ENCODE measurements at regions not wholly inside any gene's neighbourhood (a gene's known extent, or its start where the extent isn't known, plus 50 kb on each side); places are given as distances from the start of the nearest gene placed in this dataset.

- no peak for DNase-seq (ENCODE audit: low read depth, low spot score)
Observed at GRCh38 chr11:106329273-106330018, 252.0 kb downstream of the AASDHPPT start.

GRCh38 chr11:106331176-106331575 is 253.7 kb downstream of the AASDHPPT start:
- DNase-seq (ENCODE audit: low read depth, low spot score): no peak

- DNase-seq (ENCODE audit: low read depth, low spot score): no peak
Observed at GRCh38 chr11:106333678-106334077, 256.2 kb downstream of the AASDHPPT start.

GRCh38 chr11:106344394-106344793 is 266.9 kb downstream of the AASDHPPT start:
- DNase-seq (ENCODE audit: low read depth, low spot score): peak; percentile 64

- DNase-seq (ENCODE audit: low read depth, low spot score): no peak
Observed at GRCh38 chr11:106344966-106345365, 267.5 kb downstream of the AASDHPPT start.

- DNase-seq (ENCODE audit: low read depth, low spot score): no peak
Observed at GRCh38 chr11:106353031-106353430, 275.6 kb downstream of the AASDHPPT start.

GRCh38 chr11:106369224-106369623 is 291.8 kb downstream of the AASDHPPT start:
- DNase-seq (ENCODE audit: low read depth, low spot score): peak; percentile 7

GRCh38 chr11:106378513-106379179 is 301.2 kb downstream of the AASDHPPT start:
- DNase-seq (ENCODE audit: low read depth, low spot score): no peak

GRCh38 chr11:106379265-106379664 is 301.8 kb downstream of the AASDHPPT start:
- no peak for DNase-seq (ENCODE audit: low read depth, low spot score)

GRCh38 chr11:106379712-106380111 is 302.2 kb downstream of the AASDHPPT start:
- DNase-seq (ENCODE audit: low read depth, low spot score): no peak

GRCh38 chr11:106381895-106382294 is 304.4 kb downstream of the AASDHPPT start:
- DNase-seq (ENCODE audit: low read depth, low spot score): peak; percentile 45

GRCh38 chr11:106384429-106384828 is 307.0 kb downstream of the AASDHPPT start:
- no peak for DNase-seq (ENCODE audit: low read depth, low spot score)

- DNase-seq (ENCODE audit: low read depth, low spot score): no peak
Observed at GRCh38 chr11:106386519-106386918, 309.1 kb downstream of the AASDHPPT start.

GRCh38 chr11:106389101-106389500 is 311.6 kb downstream of the AASDHPPT start:
- peak; percentile 80 for DNase-seq (ENCODE audit: low read depth, low spot score)

GRCh38 chr11:106390078-106390477 is 312.6 kb downstream of the AASDHPPT start:
- DNase-seq (ENCODE audit: low read depth, low spot score): no peak

- DNase-seq (ENCODE audit: low read depth, low spot score): peak; percentile 45
Observed at GRCh38 chr11:106391771-106392420, 314.4 kb downstream of the AASDHPPT start.

- no peak for DNase-seq (ENCODE audit: low read depth, low spot score)
Observed at GRCh38 chr11:106395716-106396349, 318.4 kb downstream of the AASDHPPT start.

GRCh38 chr11:106397787-106398501 is 320.5 kb downstream of the AASDHPPT start:
- DNase-seq (ENCODE audit: low read depth, low spot score): peak; percentile 17

- peak; percentile 60 for DNase-seq (ENCODE audit: low read depth, low spot score)
Observed at GRCh38 chr11:106398502-106399075, 321.1 kb downstream of the AASDHPPT start.

GRCh38 chr11:106399076-106399511 is 321.6 kb downstream of the AASDHPPT start:
- DNase-seq (ENCODE audit: low read depth, low spot score): peak; percentile 97

- no peak for DNase-seq (ENCODE audit: low read depth, low spot score)
Observed at GRCh38 chr11:106399624-106400023, 322.2 kb downstream of the AASDHPPT start.
